H1 (cell line): ENCODE measurements at regions not wholly inside any gene's neighbourhood (a gene's known extent, or its start where the extent isn't known, plus 50 kb on each side); places are given as distances from the start of the nearest gene placed in this dataset.
"Not testable (repeated sequence)": the region's sequence is repeated elsewhere in the genome, so short reads cannot be mapped to it uniquely, and the experiment has no call there.

Experiments used
- CTCF ChIP-seq, 3 experiments: IDR thresholded peaks; 1 replicate in 2 of 3; 2 replicates in 1 of 3; pipeline versions ENCODE4 v1.5.1 to v1.6.1; 2011; ENCODE audit warnings: low read length in 3 of 3, mild to moderate bottlenecking in 3 of 3, inconsistent platforms in 2 of 3, low read depth in 1 of 3, moderate library complexity in 1 of 3; ENCODE audit not compliant: insufficient read depth in 1 of 3; ENCODE audit errors: control extremely low read depth in 1 of 3
- EP300 ChIP-seq, 2 experiments: IDR thresholded peaks; 1 replicate in 1 of 2; 2 replicates in 1 of 2; pipeline ENCODE4 v1.6.1; 2011 to 2012; ENCODE audit warnings: low read depth in 2 of 2, low read length in 2 of 2, mild to moderate bottlenecking in 2 of 2, borderline replicate concordance in 1 of 2, inconsistent platforms in 1 of 2, moderate library complexity in 1 of 2
- FOSL1 ChIP-seq: IDR thresholded peaks from 2 replicates; pipeline ENCODE4 v1.6.1; 2011; ENCODE audit warnings: mild to moderate bottlenecking, low read depth, low read length, moderate library complexity; ENCODE audit not compliant: insufficient read depth
- JUN ChIP-seq: IDR thresholded peaks from 2 replicates; pipeline ENCODE4 v1.6.1; 2011; ENCODE audit warnings: low read depth, mild to moderate bottlenecking, improper control_type of control experiment, low read length
- JUND ChIP-seq: IDR thresholded peaks from 2 replicates; pipeline ENCODE4 v1.6.1; 2011; ENCODE audit warnings: mild to moderate bottlenecking, improper control_type of control experiment, low read length
- MAX ChIP-seq: IDR thresholded peaks from 2 replicates; pipeline ENCODE4 v1.6.1; 2012; ENCODE audit warnings: inconsistent platforms
- POLR2A ChIP-seq, 2 experiments: IDR thresholded peaks; 1 replicate in 1 of 2; 2 replicates in 1 of 2; pipeline ENCODE4 v1.6.1; 2011; ENCODE audit warnings: low read depth in 2 of 2, low read length in 2 of 2, mild to moderate bottlenecking in 2 of 2; ENCODE audit errors: control extremely low read depth in 1 of 2
- SP1 ChIP-seq: IDR thresholded peaks from 2 replicates; pipeline ENCODE4 v1.6.1; 2011; ENCODE audit warnings: low read depth, low read length
- YY1 ChIP-seq: IDR thresholded peaks from 2 replicates; pipeline ENCODE4 v1.6.1; 2011; ENCODE audit warnings: low read depth, mild to moderate bottlenecking, low read length

GRCh38 chr7:121526210-121526609 lies 130.1 kb upstream of the FAM3C start:
- not testable (repeated sequence) for TF ChIP-seq SP1; JUND; CTCF (IDR thresholded peaks at IDR 0.05; ENCODE audit: control extremely low read depth in 1 of 3, insufficient read depth in 1 of 3, low read depth in 1 of 3, low read length in 3 of 3); EP300 (IDR thresholded peaks at IDR 0.05; ENCODE audit: borderline replicate concordance in 1 of 2, low read depth in 2 of 2, low read length in 2 of 2); POLR2A (IDR thresholded peaks at IDR 0.05; ENCODE audit: control extremely low read depth in 1 of 2, low read depth in 2 of 2, low read length in 2 of 2); MAX; FOSL1; YY1; JUN
